Frontal cortex (tissue), 3 donors: ENCODE measurements at regions not wholly inside any gene's neighbourhood (a gene's known extent, or its start where the extent isn't known, plus 50 kb on each side); places are given as distances from the start of the nearest gene placed in this dataset.
"Not testable (repeated sequence)": the region's sequence is repeated elsewhere in the genome, so short reads cannot be mapped to it uniquely, and the experiment has no call there.

ENCODE experiments used
- DNase-seq, 2 donors: peaks; one replicate each; pipeline ENCODE4 v3.0.0; 2012; ENCODE audit warnings: low spot score in 2 of 2
- FAIRE-seq: peaks from 2 replicates; lab custom pipeline; 2012; peaks lifted over from hg19 to GRCh38; lab: Jason Lieb, UNC
- donor health status: control.
- donor health status: control.
- donor health status: control.

DNA sequence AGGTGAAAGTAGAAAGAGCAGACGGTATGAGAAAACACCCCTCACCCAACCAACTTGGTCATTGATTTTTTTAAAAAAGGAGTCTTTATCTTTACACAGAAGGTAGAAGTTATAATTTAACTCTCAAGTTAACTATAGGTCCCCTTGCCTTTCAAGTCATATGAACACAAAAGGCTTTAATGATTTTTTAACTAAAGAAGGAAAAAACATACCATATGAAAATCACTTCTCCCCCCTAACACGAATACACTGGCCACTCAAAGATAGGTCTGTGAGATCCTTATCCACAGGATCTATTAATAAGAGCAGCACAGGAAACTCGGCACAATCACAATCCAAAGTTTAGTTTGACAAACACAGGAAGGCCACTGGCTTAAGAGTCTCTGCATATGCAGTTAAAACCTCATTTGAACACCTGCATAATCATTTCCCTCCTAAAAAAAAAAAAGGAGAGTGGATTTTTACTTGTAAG is 138.0 kb downstream of the ENC1 start:
- FAIRE-seq = no peak
- DNase-seq = no peak

- no peak for FAIRE-seq
Measured at GRCh38 chr5:74501674-74502478, 138.7 kb downstream of the ENC1 start.

DNA sequence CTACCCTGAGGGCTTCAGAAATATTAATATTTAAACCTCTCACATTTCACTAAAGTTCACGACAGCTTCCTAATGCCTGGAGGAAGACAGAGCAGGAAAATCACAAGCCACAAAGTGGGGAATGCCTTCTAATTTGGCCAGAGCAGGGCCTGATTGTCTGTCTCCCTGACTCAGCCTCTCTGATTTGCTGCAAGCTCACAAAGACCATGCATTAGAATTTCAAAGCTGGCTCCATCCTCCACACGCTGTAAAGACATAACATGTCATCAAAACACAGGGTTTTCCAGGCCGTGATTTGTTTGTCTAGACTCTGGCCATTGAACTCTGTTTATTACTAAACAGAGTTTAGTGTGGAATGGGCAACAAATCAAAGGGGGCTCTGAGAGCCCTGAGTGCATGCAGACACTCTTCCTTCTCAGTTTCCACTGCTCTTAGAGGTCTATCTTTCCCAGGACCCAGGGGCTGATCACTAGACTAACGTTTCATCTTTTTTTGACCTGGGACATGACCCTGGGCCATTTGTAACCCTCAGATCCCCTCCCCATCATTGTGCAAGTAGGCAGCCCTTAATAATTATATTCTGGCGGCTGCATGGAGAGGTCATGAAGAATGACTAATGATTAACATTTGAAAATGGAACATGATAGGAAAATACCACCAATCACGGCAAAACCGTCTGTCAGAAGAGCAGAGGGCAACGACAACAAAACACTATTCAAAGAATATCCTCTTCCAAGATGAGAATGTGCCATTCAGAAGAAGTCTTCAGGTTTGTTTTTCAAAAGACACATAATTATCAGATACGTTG is 140.2 kb downstream of the ENC1 start:
- no peak for DNase-seq
- no peak for FAIRE-seq

More at GRCh38 chr5:74501674-74502478, 138.7 kb downstream of the ENC1 start:
- no peak for DNase-seq

GRCh38 chr5:74499256-74500050 is 141.1 kb downstream of the ENC1 start:
- FAIRE-seq = no peak
- DNase-seq = no peak

- DNase-seq = no peak
- no peak for FAIRE-seq
Measured at GRCh38 chr5:74497706-74498105, 142.8 kb downstream of the ENC1 start.

DNA sequence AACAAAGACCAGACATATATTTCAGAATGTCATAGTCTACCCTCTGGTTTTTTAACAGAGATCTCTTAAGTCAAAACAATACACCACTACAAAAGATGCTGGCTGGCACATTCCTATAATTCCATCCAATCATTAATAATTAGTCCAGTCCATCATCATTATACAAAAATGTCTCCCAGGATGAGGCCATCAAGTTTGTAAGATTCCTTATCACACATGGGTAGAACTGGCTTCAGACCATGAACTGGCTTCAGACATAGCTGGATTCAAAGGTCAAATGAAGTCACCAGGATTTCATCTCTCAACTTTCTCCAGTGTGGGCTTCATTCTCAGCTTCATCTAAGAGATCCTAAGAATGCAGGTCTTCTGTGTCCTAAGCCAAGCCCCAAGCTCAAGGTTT is 147.1 kb downstream of the ENC1 start:
- FAIRE-seq (no peak), DNase-seq (no peak)

GRCh38 chr5:74492230-74492629 is 148.3 kb downstream of the ENC1 start:
- DNase-seq (no peak), FAIRE-seq (no peak)

DNA sequence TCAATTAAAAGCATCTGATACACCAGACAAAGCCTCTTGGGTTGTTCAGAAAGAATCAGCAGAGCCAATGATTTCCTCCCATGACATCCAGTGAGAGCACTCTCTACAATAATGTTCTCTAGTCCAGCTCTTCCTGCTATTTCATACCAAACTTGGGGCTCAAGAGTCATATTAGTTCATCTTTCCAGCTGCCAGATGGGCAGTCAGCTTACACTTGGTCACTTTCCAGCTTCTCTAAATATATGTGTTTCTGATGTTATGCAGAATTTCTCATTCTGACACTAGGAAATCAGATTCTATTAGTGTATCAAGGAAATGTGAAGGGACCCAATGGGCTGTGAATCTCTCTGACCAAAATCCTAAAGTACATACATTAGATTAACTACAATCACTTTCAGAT is 148.9 kb downstream of the ENC1 start:
- DNase-seq = no peak
- FAIRE-seq = no peak

- DNase-seq (no peak), FAIRE-seq (no peak)
Measured at GRCh38 chr5:74490814-74491213, 149.7 kb downstream of the ENC1 start.

DNA sequence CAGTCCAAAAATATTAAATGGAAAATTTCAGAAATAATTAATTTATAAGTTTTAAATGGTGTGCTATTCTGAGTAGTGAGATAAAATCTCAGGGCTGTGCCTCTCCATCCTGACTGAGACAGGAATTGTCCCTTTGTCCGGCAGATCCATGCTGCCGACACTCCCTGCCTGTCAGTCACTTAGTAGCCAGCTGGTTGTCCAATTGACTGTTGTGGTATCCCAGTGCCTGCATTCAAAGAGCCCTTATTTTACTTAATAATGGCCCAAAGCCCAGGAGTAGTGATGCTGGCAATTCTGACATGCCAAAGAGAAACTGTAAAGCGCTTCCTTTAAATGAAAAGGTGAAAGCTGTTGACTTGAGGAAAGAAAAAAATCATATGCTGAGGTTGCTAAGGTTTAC is 157.5 kb downstream of the ENC1 start:
- FAIRE-seq (no peak), DNase-seq (no peak)

DNA sequence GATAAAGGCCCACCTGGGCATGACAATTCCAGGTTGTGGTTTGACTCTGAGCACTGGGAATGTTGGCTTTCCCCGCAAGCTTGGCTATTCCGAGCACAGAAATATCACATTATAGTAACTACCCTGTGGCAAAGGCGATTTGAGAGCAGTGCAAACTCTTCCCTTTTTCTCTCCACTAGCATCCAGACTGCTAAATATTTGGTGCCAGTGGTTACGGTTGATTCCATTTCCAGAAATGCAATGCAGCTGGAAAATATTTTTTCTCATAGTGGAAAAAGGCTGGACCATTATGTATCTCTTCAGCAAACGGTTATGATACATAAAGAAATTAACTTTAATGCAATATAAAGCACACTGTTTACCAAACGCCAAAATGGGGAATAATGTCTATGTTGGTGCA is 158.0 kb downstream of the ENC1 start:
- no peak for DNase-seq
- no peak for FAIRE-seq

GRCh38 chr5:74481357-74481756 is 159.2 kb downstream of the ENC1 start:
- not testable (repeated sequence) for DNase-seq, FAIRE-seq

GRCh38 chr5:74480201-74480600 is 160.3 kb downstream of the ENC1 start:
- DNase-seq (no peak), FAIRE-seq (no peak)

- FAIRE-seq = no peak
- DNase-seq = no peak
Measured at GRCh38 chr5:74478328-74478727, 162.2 kb downstream of the ENC1 start.

- FAIRE-seq (no peak), DNase-seq (no peak)
Measured at GRCh38 chr5:74477761-74478160, 162.8 kb downstream of the ENC1 start.

- DNase-seq = no peak
- no peak for FAIRE-seq
Measured at GRCh38 chr5:74476819-74477453, 163.6 kb downstream of the ENC1 start.

- FAIRE-seq = no peak
- no peak for DNase-seq
Measured at GRCh38 chr5:74476046-74476818, 164.3 kb downstream of the ENC1 start.

DNA sequence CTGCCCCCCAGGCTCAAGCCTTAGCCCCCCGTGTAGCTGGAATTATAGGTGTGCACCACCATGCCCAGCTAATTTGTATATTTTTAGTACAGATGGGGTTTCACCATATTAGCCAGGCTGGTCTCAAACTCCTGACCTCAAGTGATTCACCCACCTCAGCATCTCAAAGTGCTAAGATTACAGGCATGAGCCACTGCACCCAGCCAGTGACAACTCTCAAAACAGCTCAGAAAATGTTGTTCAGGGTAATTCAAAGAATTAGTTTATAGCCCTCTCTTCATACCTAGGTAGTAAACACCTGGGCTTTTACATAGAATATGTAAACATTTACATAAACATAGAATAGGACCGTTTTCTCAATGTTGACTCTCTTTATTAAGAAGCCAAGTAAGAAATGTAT is 168.7 kb downstream of the ENC1 start:
- FAIRE-seq (no peak), DNase-seq (no peak)
